ENCODE measurements at regions not wholly inside any gene's neighbourhood (a gene's known extent, or its start where the extent isn't known, plus 50 kb on each side); places are given as distances from the start of the nearest gene placed in this dataset.

GRCh38 chr5:113757508-113757907 is 244.0 kb downstream of the YTHDC2 start:
- no peak for TF ChIP-seq POLR2A (IDR thresholded peaks at IDR 0.05; ENCODE audit: low read length)
- no peak for TF ChIP-seq GATA1 (IDR thresholded peaks at IDR 0.05; ENCODE audit: low read depth, low read length)

Measured in erythroblast (primary cell).